GM12878 (cell line): ENCODE measurements at regions not wholly inside any gene's neighbourhood (a gene's known extent, or its start where the extent isn't known, plus 50 kb on each side); places are given as distances from the start of the nearest gene placed in this dataset.
A peak's percentile ranks its signal among the peaks of the same experiment; 100 is the strongest.

Source experiments
- ATAC-seq: fragments of 200-7000 bp; cut with Tn5 transposase; 3 replicates; pipeline ENCODE4 v1.9.1; 2020; ENCODE audit warnings: mild to moderate bottlenecking, moderate library complexity
- BruUV-seq: library from RNA; stranded (reverse); fragments of 400-500 nt; replicated peaks from 2 replicates; lab custom pipeline; 2021; lab: Mats Ljungman, UMichigan
- CTCF ChIA-PET: fragments of 300-600 bp; sonication (Branson Sonifier 250); formaldehyde crosslinking; extraction: SDS; loops from one replicate; lab custom pipeline; 2021; ENCODE audit warnings: inconsistent platforms; lab: Yijun Ruan, JAX
- POLR2A ChIA-PET: fragments of 350-600 bp; formaldehyde crosslinking; extraction: SDS; loops from one replicate; lab custom pipeline; 2021; ENCODE audit warnings: inconsistent platforms; lab: Charles Lee
- RAD21 ChIA-PET: fragments of 300-600 bp; sonication (Branson Sonifier 250); formaldehyde crosslinking; loops from one replicate; lab custom pipeline; 2023; ENCODE audit warnings: antibody characterized with exemption; ENCODE audit not compliant: unreplicated experiment; lab: Charles Lee
- SMC1A ChIA-PET: fragments of 300-600 bp; sonication (Branson Sonifier 250); formaldehyde crosslinking; loops from one replicate; lab custom pipeline; 2023; ENCODE audit not compliant: unreplicated experiment, uncharacterized antibody; lab: Charles Lee
- DNase-seq: peaks from one replicate; pipeline ENCODE4 v3.0.0-alpha.2; 2011; ENCODE audit warnings: low read depth, low spot score
- FAIRE-seq: peaks from 3 replicates; lab custom pipeline; 2011; peaks lifted over from hg19 to GRCh38; lab: Jason Lieb, UNC
- H2AFZ ChIP-seq: 2 replicates; pipeline ENCODE4 v1.6.0; 2011; ENCODE audit warnings: low read depth, low read length, control low read depth; ENCODE audit not compliant: control insufficient read depth
- H3K27ac ChIP-seq: 2 replicates; pipeline ENCODE4 v1.5.1; 2011; ENCODE audit warnings: control low read depth; ENCODE audit not compliant: control insufficient read depth, insufficient read depth
- H3K27me3 ChIP-seq, 2 experiments: replicated peaks in 1 of 2; 2 replicates each; pipeline versions ENCODE4 v1.6.0 to v1.6.1; 2011; ENCODE audit warnings: low read length in 1 of 2; ENCODE audit not compliant: control insufficient read depth in 2 of 2, insufficient read depth in 2 of 2
- H3K36me3 ChIP-seq, 2 experiments: 2 replicates each; pipeline ENCODE4 v1.5.1; 2011; ENCODE audit warnings: low read length in 1 of 2; ENCODE audit not compliant: control insufficient read depth in 2 of 2, insufficient read depth in 2 of 2
- H3K4me1 ChIP-seq: 2 replicates; pipeline ENCODE4 v1.6.1; 2011; ENCODE audit warnings: mild to moderate bottlenecking, low read length, moderate library complexity, mixed read lengths; ENCODE audit not compliant: control insufficient read depth, insufficient read depth
- H3K4me2 ChIP-seq: 2 replicates; pipeline ENCODE4 v1.6.0; 2011; ENCODE audit warnings: control low read depth; ENCODE audit not compliant: control insufficient read depth, insufficient read depth
- H3K4me3 ChIP-seq: fragments of 200-600 bp; sonication (generic); 2 replicates; pipeline ENCODE4 v1.5.1; 2016
- H3K79me2 ChIP-seq: 2 replicates; pipeline ENCODE4 v1.6.0; 2011; ENCODE audit warnings: low read length; ENCODE audit not compliant: control insufficient read depth, insufficient read depth
- H3K9ac ChIP-seq: 2 replicates; pipeline ENCODE4 v1.8.0; 2011; ENCODE audit warnings: low read length, control low read depth, mixed read lengths; ENCODE audit not compliant: control insufficient read depth, insufficient read depth
- H3K9me3 ChIP-seq: replicated peaks from 3 replicates; pipeline ENCODE4 v1.5.1; 2011; ENCODE audit warnings: mild to moderate bottlenecking, low read length; ENCODE audit not compliant: control insufficient read depth, insufficient read depth
- H4K20me1 ChIP-seq: 2 replicates; pipeline ENCODE4 v1.6.0; 2011; ENCODE audit not compliant: control insufficient read depth, insufficient read depth
- FOXM1 ChIP-seq: IDR thresholded peaks from 2 replicates; pipeline ENCODE4 v1.6.1; 2012; ENCODE audit warnings: low read depth, mild to moderate bottlenecking, inconsistent platforms, low read length, moderate library complexity
- IKZF1 ChIP-seq: fragments of 450-650 bp; conservative IDR thresholded peaks from 2 replicates; pipeline ENCODE4 v1.6.1; 2017; ENCODE audit warnings: antibody characterized with exemption, mild to moderate bottlenecking
- IKZF2 ChIP-seq, 2 experiments: fragments of 450-650 bp; IDR thresholded peaks; 2 replicates each; pipeline ENCODE4 v1.6.1; 2017; ENCODE audit warnings: mild to moderate bottlenecking in 2 of 2, moderate library complexity in 2 of 2
- KAT2A ChIP-seq: conservative IDR thresholded peaks from 2 replicates; pipeline ENCODE4 v1.6.1; 2011; ENCODE audit warnings: low read depth, low read length; ENCODE audit not compliant: control insufficient read depth
- SMAD1 ChIP-seq: fragments of 450-650 bp; IDR thresholded peaks from 2 replicates; pipeline ENCODE4 v1.6.1; 2018; ENCODE audit warnings: mild to moderate bottlenecking, low read depth; ENCODE audit not compliant: partially characterized antibody
- SMARCA5 ChIP-seq: fragments of 450-650 bp; IDR thresholded peaks from 2 replicates; pipeline ENCODE4 v1.6.1; 2017; ENCODE audit warnings: mild to moderate bottlenecking
- STAT3 ChIP-seq: IDR thresholded peaks from 2 replicates; pipeline ENCODE4 v1.6.1; 2011; ENCODE audit warnings: low read depth, low read length, improper control_type of control experiment
- TAF1 ChIP-seq: IDR thresholded peaks from 2 replicates; pipeline ENCODE4 v1.6.1; 2011; ENCODE audit warnings: mild to moderate bottlenecking, low read depth, low read length, borderline replicate concordance
- WGBS: methylation state at CpG from one replicate; pipeline ENCODE4 v1.1.6; 2016; ENCODE audit warnings: low lambda C conversion rate; ENCODE audit not compliant: insufficient replicate concordance, insufficient coverage; ENCODE audit errors: missing lambda C conversion rate; 5-methylcytosine and 5-hydroxymethylcytosine counted together
- in situ Hi-C: fragments of 300-500 bp; cut with MboI; formaldehyde crosslinking; loops from 9 replicates; pipeline ENCODE4 v1.14.3; 2018; ENCODE audit warnings: mixed read lengths
- intact Hi-C: fragments of 100-400 bp; cut with micrococcal nuclease; formaldehyde crosslinking; loops from one replicate; pipeline ENCODE4 v1.14.2; 2022; ENCODE audit not compliant: unreplicated experiment
- TF ChIP-seq, protein P1 (sequence below): fragments of 450-650 bp; formaldehyde crosslinking; IDR thresholded peaks from 2 replicates; pipeline ENCODE4 v1.4.0; 2022; ENCODE audit warnings: mild to moderate bottlenecking, moderate library complexity
- TF ChIP-seq, protein P2 (sequence below): IDR thresholded peaks from 2 replicates; pipeline ENCODE4 v1.6.1; 2011; ENCODE audit warnings: borderline replicate concordance, low read depth, mild to moderate bottlenecking, moderate library complexity, low read length; ENCODE audit not compliant: insufficient read depth, poor library complexity, severe bottlenecking
- TF ChIP-seq, protein P3 (sequence below): fragments of 450-650 bp; IDR thresholded peaks from 2 replicates; pipeline ENCODE4 v1.6.1; 2017; ENCODE audit warnings: mild to moderate bottlenecking, moderate library complexity

DNA sequence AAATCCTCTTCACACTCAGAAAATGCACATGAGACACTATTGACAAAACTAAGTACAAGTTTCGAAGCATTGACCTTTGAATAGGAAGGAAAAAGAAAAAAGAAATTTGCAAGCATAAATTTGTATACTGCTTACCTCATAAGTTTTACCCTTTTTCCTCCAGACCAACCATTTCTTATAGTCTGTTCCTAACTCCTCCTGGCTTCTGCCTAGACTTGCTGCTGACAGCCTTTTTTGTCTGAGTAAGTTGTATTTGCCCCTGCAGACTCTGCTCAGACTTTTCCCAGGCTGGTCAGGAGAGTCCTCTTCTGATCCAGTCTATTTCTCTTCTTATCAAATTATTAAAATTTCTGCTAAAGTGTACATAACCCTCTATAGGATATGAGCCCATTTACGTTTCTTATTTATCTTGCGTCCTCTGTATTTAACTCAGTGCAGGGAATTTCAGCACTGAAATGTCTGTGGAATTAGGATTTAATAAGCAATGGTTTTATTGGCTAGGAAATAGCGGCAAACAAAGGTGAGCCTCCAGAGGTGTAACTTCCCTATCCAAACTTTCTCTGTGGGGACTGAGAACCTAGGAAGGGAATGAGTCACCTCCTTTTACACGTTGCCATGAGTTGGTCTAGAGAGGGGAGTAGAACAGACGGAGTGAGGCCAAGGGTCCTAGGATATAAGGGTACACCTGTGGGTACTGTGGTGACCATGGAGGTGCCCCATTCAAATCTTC, 207.1 kb upstream of the MARCKS start:
- Histone ChIP-seq H4K20me1 (no peaks in the 10 kb centered on the region), H3K9ac (peak overlapping the region; percentile 58), H3K79me2 (peaks cover 9% of the 10 kb centered on the region), H3K36me3 (no peaks in the 10 kb centered on the region), H3K4me3 (peak overlapping the region; percentile 56), H3K9me3 (no peaks in the 10 kb centered on the region; the same call in 2 of the 3 replicates), H3K27me3 (no peaks in the 10 kb centered on the region), H3K4me1 (peaks cover 60% of the 10 kb centered on the region), H3K4me2 (peak overlapping the region; percentile 70), H2AFZ (peak overlapping the region; percentile 29), H3K27ac (peak overlapping the region; percentile 86)
- FAIRE-seq (no peak), ATAC-seq (no peak), DNase-seq (no peak)
- POLR2A ChIA-PET, result interaction anchor here (0.9 to 9.3 kb wide), 12 partner anchors 8 to 220 kb away, joined by 4 to 304 read pairs (median 8); no protein-coding TSS in a partner anchor
- SMC1A ChIA-PET, result interaction anchor here (1.0 to 10.5 kb wide), 16 partner anchors 7 to 225 kb away, joined by 3 to 489 read pairs (median 14); no protein-coding TSS in a partner anchor
- CTCF ChIA-PET, result interaction anchor here (1.0 to 9.3 kb wide), 3 partner anchors 20 to 344 kb away, joined by 3 to 146 read pairs (median 15); no protein-coding TSS in a partner anchor
- intact Hi-C loops, result loop anchor here (5.0 to 10.0 kb wide), 3 partner anchors 107 to 315 kb away; no protein-coding TSS in a partner anchor
- 57% methylated on average over 6 of the region's 6 CpGs for WGBS
- in situ Hi-C loops, result loop anchor here (25.0 kb wide), 2 partner anchors 1813 to 1913 kb away; no protein-coding TSS in a partner anchor
- RAD21 ChIA-PET, result interaction anchor here (0.6 to 10.5 kb wide), 14 partner anchors 8 to 344 kb away, joined by 3 to 395 read pairs (median 14); no protein-coding TSS in a partner anchor
- BruUV-seq, result no TSS peak
- TF ChIP-seq, protein P1, sequence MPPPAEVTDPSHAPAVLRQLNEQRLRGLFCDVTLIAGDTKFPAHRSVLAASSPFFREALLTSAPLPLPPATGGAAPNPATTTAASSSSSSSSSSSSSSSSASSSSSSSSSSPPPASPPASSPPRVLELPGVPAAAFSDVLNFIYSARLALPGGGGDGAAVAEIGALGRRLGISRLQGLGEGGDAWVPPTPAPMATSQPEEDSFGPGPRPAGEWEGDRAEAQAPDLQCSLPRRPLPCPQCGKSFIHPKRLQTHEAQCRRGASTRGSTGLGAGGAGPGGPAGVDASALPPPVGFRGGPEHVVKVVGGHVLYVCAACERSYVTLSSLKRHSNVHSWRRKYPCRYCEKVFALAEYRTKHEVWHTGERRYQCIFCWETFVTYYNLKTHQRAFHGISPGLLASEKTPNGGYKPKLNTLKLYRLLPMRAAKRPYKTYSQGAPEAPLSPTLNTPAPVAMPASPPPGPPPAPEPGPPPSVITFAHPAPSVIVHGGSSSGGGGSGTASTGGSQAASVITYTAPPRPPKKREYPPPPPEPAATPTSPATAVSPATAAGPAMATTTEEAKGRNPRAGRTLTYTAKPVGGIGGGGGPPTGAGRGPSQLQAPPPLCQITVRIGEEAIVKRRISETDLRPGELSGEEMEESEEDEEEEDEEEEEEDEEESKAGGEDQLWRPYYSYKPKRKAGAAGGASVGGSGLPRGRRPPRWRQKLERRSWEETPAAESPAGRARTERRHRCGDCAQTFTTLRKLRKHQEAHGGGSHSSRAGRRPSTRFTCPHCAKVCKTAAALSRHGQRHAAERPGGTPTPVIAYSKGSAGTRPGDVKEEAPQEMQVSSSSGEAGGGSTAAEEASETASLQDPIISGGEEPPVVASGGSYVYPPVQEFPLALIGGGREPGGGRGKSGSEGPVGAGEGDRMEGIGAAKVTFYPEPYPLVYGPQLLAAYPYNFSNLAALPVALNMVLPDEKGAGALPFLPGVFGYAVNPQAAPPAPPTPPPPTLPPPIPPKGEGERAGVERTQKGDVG, result no peak
- TF ChIP-seq, protein P2, sequence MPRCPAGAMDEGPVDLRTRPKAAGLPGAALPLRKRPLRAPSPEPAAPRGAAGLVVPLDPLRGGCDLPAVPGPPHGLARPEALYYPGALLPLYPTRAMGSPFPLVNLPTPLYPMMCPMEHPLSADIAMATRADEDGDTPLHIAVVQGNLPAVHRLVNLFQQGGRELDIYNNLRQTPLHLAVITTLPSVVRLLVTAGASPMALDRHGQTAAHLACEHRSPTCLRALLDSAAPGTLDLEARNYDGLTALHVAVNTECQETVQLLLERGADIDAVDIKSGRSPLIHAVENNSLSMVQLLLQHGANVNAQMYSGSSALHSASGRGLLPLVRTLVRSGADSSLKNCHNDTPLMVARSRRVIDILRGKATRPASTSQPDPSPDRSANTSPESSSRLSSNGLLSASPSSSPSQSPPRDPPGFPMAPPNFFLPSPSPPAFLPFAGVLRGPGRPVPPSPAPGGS, result no peak
- TF ChIP-seq STAT3, result no peak
- no peak for TF ChIP-seq SMAD1
- TF ChIP-seq, protein P3, sequence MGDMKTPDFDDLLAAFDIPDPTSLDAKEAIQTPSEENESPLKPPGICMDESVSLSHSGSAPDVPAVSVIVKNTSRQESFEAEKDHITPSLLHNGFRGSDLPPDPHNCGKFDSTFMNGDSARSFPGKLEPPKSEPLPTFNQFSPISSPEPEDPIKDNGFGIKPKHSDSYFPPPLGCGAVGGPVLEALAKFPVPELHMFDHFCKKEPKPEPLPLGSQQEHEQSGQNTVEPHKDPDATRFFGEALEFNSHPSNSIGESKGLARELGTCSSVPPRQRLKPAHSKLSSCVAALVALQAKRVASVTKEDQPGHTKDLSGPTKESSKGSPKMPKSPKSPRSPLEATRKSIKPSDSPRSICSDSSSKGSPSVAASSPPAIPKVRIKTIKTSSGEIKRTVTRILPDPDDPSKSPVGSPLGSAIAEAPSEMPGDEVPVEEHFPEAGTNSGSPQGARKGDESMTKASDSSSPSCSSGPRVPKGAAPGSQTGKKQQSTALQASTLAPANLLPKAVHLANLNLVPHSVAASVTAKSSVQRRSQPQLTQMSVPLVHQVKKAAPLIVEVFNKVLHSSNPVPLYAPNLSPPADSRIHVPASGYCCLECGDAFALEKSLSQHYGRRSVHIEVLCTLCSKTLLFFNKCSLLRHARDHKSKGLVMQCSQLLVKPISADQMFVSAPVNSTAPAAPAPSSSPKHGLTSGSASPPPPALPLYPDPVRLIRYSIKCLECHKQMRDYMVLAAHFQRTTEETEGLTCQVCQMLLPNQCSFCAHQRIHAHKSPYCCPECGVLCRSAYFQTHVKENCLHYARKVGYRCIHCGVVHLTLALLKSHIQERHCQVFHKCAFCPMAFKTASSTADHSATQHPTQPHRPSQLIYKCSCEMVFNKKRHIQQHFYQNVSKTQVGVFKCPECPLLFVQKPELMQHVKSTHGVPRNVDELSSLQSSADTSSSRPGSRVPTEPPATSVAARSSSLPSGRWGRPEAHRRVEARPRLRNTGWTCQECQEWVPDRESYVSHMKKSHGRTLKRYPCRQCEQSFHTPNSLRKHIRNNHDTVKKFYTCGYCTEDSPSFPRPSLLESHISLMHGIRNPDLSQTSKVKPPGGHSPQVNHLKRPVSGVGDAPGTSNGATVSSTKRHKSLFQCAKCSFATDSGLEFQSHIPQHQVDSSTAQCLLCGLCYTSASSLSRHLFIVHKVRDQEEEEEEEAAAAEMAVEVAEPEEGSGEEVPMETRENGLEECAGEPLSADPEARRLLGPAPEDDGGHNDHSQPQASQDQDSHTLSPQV, result no peak
- TF ChIP-seq IKZF2 (IDR thresholded peaks at IDR 0.05), result 0 out of 4 replicates have a peak, but pooled peaks of 1 of the 2 experiments have one; percentile 16
- TF ChIP-seq SMARCA5, result no peak
- TF ChIP-seq FOXM1, result no peak
- TF ChIP-seq TAF1, result 0 out of 2 replicates have a peak, but pooled peaks have one; percentile 13
- TF ChIP-seq IKZF1, result 0 out of 2 replicates have a peak, but pooled peaks have one; percentile 14
- TF ChIP-seq KAT2A, result no peak
